ENCODE measurements at regions not wholly inside any gene's neighbourhood (a gene's known extent, or its start where the extent isn't known, plus 50 kb on each side); places are given as distances from the start of the nearest gene placed in this dataset.
A peak's percentile ranks its signal among the peaks of the same experiment; 100 is the strongest.

DNA sequence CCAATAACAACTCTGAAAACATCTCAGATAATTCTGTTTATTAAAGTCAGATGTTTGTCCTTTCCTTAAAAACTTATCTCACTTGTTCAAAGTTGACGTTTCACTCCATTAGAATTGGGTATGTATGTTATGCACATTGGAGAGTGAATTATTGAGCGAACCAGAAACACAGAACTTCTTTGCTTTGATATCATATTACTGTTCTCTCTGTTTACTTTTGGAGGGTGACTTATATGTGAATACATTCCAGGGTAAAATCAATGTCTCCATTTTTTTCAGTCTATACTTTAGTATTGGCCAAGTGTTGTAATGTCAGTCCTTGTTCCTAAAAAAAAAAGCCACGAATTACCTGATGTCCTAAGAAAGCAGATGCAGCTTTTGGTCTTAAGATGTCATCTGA lies 307.4 kb downstream of the CSNK1G3 start:
- H3K9me3 Mint-ChIP-seq (ENCODE audit: low read depth) = no peaks in the 10 kb centered on the region
- H3K4me1 Mint-ChIP-seq (ENCODE audit: low read depth) = peaks cover 24% of the 10 kb centered on the region
- H3K27ac Mint-ChIP-seq = peak overlapping the region; percentile 64
- no peaks in the 10 kb centered on the region for H3K36me3 Mint-ChIP-seq (ENCODE audit: insufficient read depth)
- H3K27me3 Mint-ChIP-seq = no peaks in the 10 kb centered on the region
- no peak overlapping the region for H3K4me3 Mint-ChIP-seq (ENCODE audit: low read depth)
- DNase-seq (ENCODE audit: low spot score, unreplicated experiment) = no peak
- TF ChIP-seq, protein P1, sequence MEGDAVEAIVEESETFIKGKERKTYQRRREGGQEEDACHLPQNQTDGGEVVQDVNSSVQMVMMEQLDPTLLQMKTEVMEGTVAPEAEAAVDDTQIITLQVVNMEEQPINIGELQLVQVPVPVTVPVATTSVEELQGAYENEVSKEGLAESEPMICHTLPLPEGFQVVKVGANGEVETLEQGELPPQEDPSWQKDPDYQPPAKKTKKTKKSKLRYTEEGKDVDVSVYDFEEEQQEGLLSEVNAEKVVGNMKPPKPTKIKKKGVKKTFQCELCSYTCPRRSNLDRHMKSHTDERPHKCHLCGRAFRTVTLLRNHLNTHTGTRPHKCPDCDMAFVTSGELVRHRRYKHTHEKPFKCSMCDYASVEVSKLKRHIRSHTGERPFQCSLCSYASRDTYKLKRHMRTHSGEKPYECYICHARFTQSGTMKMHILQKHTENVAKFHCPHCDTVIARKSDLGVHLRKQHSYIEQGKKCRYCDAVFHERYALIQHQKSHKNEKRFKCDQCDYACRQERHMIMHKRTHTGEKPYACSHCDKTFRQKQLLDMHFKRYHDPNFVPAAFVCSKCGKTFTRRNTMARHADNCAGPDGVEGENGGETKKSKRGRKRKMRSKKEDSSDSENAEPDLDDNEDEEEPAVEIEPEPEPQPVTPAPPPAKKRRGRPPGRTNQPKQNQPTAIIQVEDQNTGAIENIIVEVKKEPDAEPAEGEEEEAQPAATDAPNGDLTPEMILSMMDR (IDR thresholded peaks at IDR 0.05; ENCODE audit: unreplicated experiment) = no peak

DNA sequence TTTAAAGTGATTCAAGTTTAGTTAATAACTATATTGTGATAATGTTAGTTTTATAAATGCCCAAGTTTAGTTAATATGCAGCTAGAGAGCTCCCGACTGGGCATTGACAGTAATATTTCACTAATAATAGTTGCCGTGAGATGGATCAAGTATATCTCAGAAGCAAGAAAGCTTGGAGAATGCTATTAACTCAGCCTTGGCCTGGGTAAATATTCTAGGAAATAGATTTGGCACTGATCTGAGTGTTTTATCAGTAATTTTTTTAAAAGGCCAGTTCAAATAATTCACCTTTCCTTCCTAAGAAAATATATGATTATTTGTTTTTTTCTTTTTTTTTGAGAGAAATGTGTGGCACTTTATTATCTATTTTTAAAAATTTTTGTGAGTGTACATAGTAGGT lies 305.3 kb downstream of the CSNK1G3 start:
- no peaks in the 10 kb centered on the region for H3K27me3 Mint-ChIP-seq
- H3K4me1 Mint-ChIP-seq (ENCODE audit: low read depth) = peaks cover 37% of the 10 kb centered on the region

DNA sequence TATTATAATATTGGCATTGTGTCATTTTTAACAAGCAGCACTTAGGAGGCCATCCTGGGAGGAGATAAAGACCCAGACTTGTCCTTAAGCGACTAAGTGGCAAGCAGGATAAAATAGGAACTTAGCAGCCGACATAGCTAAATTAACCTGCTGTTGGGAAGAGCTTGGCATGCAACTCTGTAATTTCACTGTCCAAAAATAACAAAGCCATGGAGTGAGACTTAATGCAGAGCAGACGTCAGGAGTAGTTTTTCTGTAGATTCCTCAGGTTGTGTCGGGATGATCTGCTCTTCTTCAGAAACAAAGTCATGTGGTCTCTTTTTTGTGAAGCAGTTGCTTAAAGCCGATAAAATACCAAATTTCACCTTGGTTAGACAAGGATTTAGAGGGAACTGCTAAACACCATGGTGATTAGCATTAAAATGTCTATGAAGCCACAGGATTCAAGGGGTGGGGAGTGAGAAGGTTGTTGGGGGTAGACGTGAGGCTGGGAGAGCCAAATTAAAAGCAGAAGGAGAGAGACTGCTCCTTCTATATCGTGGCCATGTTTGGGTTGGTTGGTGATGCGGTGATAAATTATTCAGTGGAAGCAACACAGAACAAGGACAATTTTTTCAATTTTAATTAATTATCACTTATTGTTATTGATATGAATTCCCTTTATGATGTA lies 303.0 kb downstream of the CSNK1G3 start:
- H3K36me3 Mint-ChIP-seq (ENCODE audit: insufficient read depth) = no peaks in the 10 kb centered on the region
- H3K4me3 Mint-ChIP-seq (ENCODE audit: low read depth) = no peak overlapping the region
- TF ChIP-seq, protein P1 (IDR thresholded peaks at IDR 0.05; ENCODE audit: unreplicated experiment) = no peak
- no peaks in the 10 kb centered on the region for H3K27me3 Mint-ChIP-seq
- H3K4me1 Mint-ChIP-seq (ENCODE audit: low read depth) = peaks cover 54% of the 10 kb centered on the region
- H3K9me3 Mint-ChIP-seq (ENCODE audit: low read depth) = no peaks in the 10 kb centered on the region
- H3K27ac Mint-ChIP-seq = no peak overlapping the region
- DNase-seq (ENCODE audit: low spot score, unreplicated experiment) = no peak

More for the DNA sequence above, 305.3 kb downstream of the CSNK1G3 start:
- TF ChIP-seq, protein P1 (IDR thresholded peaks at IDR 0.05; ENCODE audit: unreplicated experiment) = no peak
- H3K36me3 Mint-ChIP-seq (ENCODE audit: insufficient read depth) = no peaks in the 10 kb centered on the region
- H3K27ac Mint-ChIP-seq = no peak overlapping the region
- no peak overlapping the region for H3K4me3 Mint-ChIP-seq (ENCODE audit: low read depth)
- no peak for DNase-seq (ENCODE audit: low spot score, unreplicated experiment)
- no peaks in the 10 kb centered on the region for H3K9me3 Mint-ChIP-seq (ENCODE audit: low read depth)

DNA sequence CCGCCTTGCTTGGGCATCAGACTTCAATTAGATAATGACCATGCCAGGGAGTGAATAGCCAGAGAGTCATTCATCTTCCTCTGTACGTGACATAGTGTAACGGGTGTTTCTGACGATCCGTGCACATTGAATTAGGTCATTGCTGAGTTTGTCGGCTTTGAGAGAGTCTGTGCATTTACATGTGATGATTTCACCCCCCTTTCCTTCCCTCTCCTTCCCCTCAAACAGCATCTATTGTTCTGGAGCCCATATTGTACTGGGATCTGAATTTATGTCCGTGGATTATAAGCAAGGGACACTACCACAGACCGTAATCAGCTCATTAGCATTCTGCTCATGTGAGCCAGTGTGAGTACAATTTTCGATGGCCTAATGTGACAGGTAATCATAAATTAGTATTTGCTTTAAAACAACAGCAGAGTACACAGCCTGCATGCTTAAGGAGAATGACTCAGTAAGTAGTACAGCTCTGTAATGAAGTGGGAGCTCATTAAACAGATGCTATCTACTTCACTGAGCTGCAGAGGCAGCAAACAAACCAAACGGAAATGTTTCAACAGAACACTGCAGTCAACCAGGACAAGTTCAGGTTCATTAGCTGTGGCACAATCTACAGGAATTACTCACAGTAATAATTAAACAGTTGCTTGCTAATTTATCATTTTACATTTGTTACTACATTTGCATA lies 302.1 kb downstream of the CSNK1G3 start:
- TF ChIP-seq, protein P1 (IDR thresholded peaks at IDR 0.05; ENCODE audit: unreplicated experiment) = no peak
- peaks cover 51% of the 10 kb centered on the region for H3K4me1 Mint-ChIP-seq (ENCODE audit: low read depth)
- peak overlapping the region; percentile 4 for H3K4me3 Mint-ChIP-seq (ENCODE audit: low read depth)
- no peak for DNase-seq (ENCODE audit: low spot score, unreplicated experiment)
- no peaks in the 10 kb centered on the region for H3K9me3 Mint-ChIP-seq (ENCODE audit: low read depth)
- H3K36me3 Mint-ChIP-seq (ENCODE audit: insufficient read depth) = no peaks in the 10 kb centered on the region
- H3K27me3 Mint-ChIP-seq = no peaks in the 10 kb centered on the region
- H3K27ac Mint-ChIP-seq = peak overlapping the region; percentile 73

DNA sequence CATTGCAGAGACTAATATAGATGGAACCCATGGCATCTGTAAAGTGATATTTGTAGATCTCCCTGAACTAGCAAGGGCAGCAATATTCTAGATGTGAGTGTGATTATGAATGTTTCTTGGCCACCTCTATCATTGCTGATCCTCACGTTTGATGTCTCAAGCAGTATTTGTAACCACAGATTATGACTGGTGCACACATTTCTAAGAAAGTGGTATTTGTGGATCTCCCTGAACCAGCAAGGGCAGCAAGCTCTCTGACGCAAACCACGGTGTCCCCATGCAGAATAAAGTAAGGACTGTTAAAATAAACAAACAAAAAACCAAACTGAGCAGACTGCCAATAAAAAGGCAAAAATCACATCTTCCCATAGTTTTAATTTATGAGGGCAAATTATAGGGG lies 301.3 kb downstream of the CSNK1G3 start:
- H3K27me3 Mint-ChIP-seq = no peaks in the 10 kb centered on the region
- H3K27ac Mint-ChIP-seq = no peak overlapping the region
- no peaks in the 10 kb centered on the region for H3K9me3 Mint-ChIP-seq (ENCODE audit: low read depth)
- no peak for DNase-seq (ENCODE audit: low spot score, unreplicated experiment)
- TF ChIP-seq, protein P1 (IDR thresholded peaks at IDR 0.05; ENCODE audit: unreplicated experiment) = no peak
- H3K36me3 Mint-ChIP-seq (ENCODE audit: insufficient read depth) = no peaks in the 10 kb centered on the region
- H3K4me1 Mint-ChIP-seq (ENCODE audit: low read depth) = peaks cover 53% of the 10 kb centered on the region
- H3K4me3 Mint-ChIP-seq (ENCODE audit: low read depth) = no peak overlapping the region
